Endothelial cell of umbilical vein (primary cell): ENCODE measurements at regions not wholly inside any gene's neighbourhood (a gene's known extent, or its start where the extent isn't known, plus 50 kb on each side); places are given as distances from the start of the nearest gene placed in this dataset.

ENCODE experiments used
- BruUV-seq: library from RNA; stranded (reverse); fragments of 400-500 nt; replicated peaks from 2 replicates; lab custom pipeline; 2021; lab: Mats Ljungman, UMichigan
- CTCF ChIA-PET: fragments of 300-600, 350-600 bp; sonication (Branson Sonifier 250); formaldehyde crosslinking; loops from one replicate; lab custom pipeline; 2021; ENCODE audit warnings: antibody characterized with exemption, inconsistent platforms; lab: Charles Lee
- POLR2A ChIA-PET: fragments of 300-600, 350-600 bp; sonication (Branson Sonifier 250); formaldehyde crosslinking; loops from one replicate; lab custom pipeline; 2021; ENCODE audit warnings: antibody characterized with exemption, inconsistent platforms; lab: Charles Lee
- DNase-seq: peaks from one replicate; pipeline ENCODE4 v3.0.0-alpha.2; 2011; ENCODE audit warnings: low read depth, low spot score
- FAIRE-seq: peaks from 2 replicates; lab custom pipeline; 2011; peaks lifted over from hg19 to GRCh38; lab: Jason Lieb, UNC
- H2AFZ ChIP-seq: 2 replicates; pipeline ENCODE4 v1.6.0; 2012; ENCODE audit warnings: low read depth, low read length, control low read depth, inconsistent platforms
- H3K27ac ChIP-seq: 2 replicates; pipeline ENCODE4 v1.5.1; 2011; ENCODE audit warnings: low read depth, mild to moderate bottlenecking, control low read depth, low read length, moderate library complexity; ENCODE audit not compliant: insufficient read depth
- H3K27me3 ChIP-seq, 2 experiments: 2 replicates each; pipeline versions ENCODE4 v1.6.0 to v1.6.1; 2011; ENCODE audit warnings: low read length in 2 of 2, mixed read lengths in 1 of 2; ENCODE audit not compliant: control insufficient read depth in 2 of 2, insufficient read depth in 2 of 2
- H3K36me3 ChIP-seq, 2 experiments: 2 replicates in 1 of 2; 3 replicates in 1 of 2; pipeline ENCODE4 v1.5.1; 2011; ENCODE audit warnings: low read length in 2 of 2, mild to moderate bottlenecking in 1 of 2, moderate library complexity in 1 of 2; ENCODE audit not compliant: control insufficient read depth in 2 of 2, insufficient read depth in 2 of 2; ENCODE audit errors: extremely low read depth in 1 of 2
- H3K4me1 ChIP-seq: 3 replicates; pipeline ENCODE4 v1.5.1; 2011; ENCODE audit warnings: mild to moderate bottlenecking, low read length; ENCODE audit not compliant: control insufficient read depth, insufficient read depth; ENCODE audit errors: extremely low read depth
- H3K4me2 ChIP-seq: 2 replicates; pipeline ENCODE4 v1.6.1; 2011; ENCODE audit warnings: low read length, control low read depth, mixed read lengths; ENCODE audit not compliant: insufficient read depth
- H3K4me3 ChIP-seq, 3 experiments: fragments of 200-600 bp in 1 of 3; sonication (generic), shearing (Covaris generic) in 1 of 3; replicated peaks in 1 of 3; 2 replicates each; pipeline ENCODE4 v1.5.1; 2011 to 2016; ENCODE audit warnings: control low read depth in 3 of 3, low read length in 3 of 3, mild to moderate bottlenecking in 2 of 3, inconsistent platforms in 1 of 3, low read depth in 1 of 3, moderate library complexity in 1 of 3; ENCODE audit not compliant: insufficient read depth in 1 of 3
- H3K79me2 ChIP-seq: 2 replicates; pipeline ENCODE4 v1.6.0; 2012; ENCODE audit warnings: low read length, inconsistent platforms; ENCODE audit not compliant: control insufficient read depth, insufficient read depth
- H3K9ac ChIP-seq: replicated peaks from 2 replicates; pipeline ENCODE3; 2011; ENCODE audit warnings: low read length, control low read depth; ENCODE audit not compliant: insufficient read depth; ENCODE audit errors: extremely low read depth
- H3K9me1 ChIP-seq: replicated peaks from 3 replicates; pipeline ENCODE4 v1.6.0; 2011; ENCODE audit warnings: mild to moderate bottlenecking, low read length; ENCODE audit not compliant: control insufficient read depth, insufficient read depth; ENCODE audit errors: extremely low read depth
- H3K9me3 ChIP-seq: replicated peaks from 2 replicates; pipeline ENCODE4 v1.5.1; 2012; ENCODE audit warnings: low read length, inconsistent platforms; ENCODE audit not compliant: control insufficient read depth, insufficient read depth
- H4K20me1 ChIP-seq: replicated peaks from 2 replicates; pipeline ENCODE3; 2011; ENCODE audit warnings: mild to moderate bottlenecking, low read length; ENCODE audit not compliant: control insufficient read depth, insufficient read depth; ENCODE audit errors: extremely low read depth
- CTCF ChIP-seq, 2 donors: IDR thresholded peaks; 1 replicate in 1 of 2; 2 replicates in 1 of 2; pipeline ENCODE4 v1.5.1; 2011; ENCODE audit warnings: low read length in 2 of 2, mild to moderate bottlenecking in 2 of 2, moderate library complexity in 2 of 2, control low read depth in 1 of 2, inconsistent platforms in 1 of 2, low read depth in 1 of 2; ENCODE audit not compliant: insufficient read depth in 1 of 2; ENCODE audit errors: extremely low read depth in 1 of 2
- FOS ChIP-seq: IDR thresholded peaks from 2 replicates; pipeline ENCODE4 v1.6.1; 2011; ENCODE audit warnings: mild to moderate bottlenecking, low read length, moderate library complexity, borderline replicate concordance; ENCODE audit not compliant: insufficient read depth
- GATA2 ChIP-seq: IDR thresholded peaks from 2 replicates; pipeline ENCODE4 v1.7.0; 2011; ENCODE audit warnings: low read depth, mild to moderate bottlenecking, moderate library complexity, mixed read lengths, low read length; ENCODE audit not compliant: insufficient read length, insufficient read depth
- JUN ChIP-seq: IDR thresholded peaks from 2 replicates; pipeline ENCODE4 v1.6.1; 2011; ENCODE audit warnings: borderline replicate concordance, low read depth; ENCODE audit not compliant: insufficient read length, insufficient read depth
- MAX ChIP-seq: IDR thresholded peaks from 2 replicates; pipeline ENCODE4 v1.6.1; 2011; ENCODE audit not compliant: insufficient read depth, insufficient read length
- POLR2A ChIP-seq: IDR thresholded peaks from 2 replicates; pipeline ENCODE4 v1.6.1; 2012; ENCODE audit warnings: low read depth, mild to moderate bottlenecking, control low read depth, low read length
- dilution Hi-C: fragments of 300-500 bp; cut with MboI; formaldehyde crosslinking; loops from one replicate; pipeline ENCODE4 v1.15.0; 2019; ENCODE audit warnings: low sequenced_read_pairs; ENCODE audit not compliant: extremely low pct_ligation_motif_present
- intact Hi-C: fragments of 100-400 bp; cut with micrococcal nuclease; formaldehyde crosslinking; loops from one replicate; pipeline ENCODE4 v1.10.0; 2022

- dilution Hi-C loops: no loop called here
- no TSS peak for BruUV-seq
- Histone ChIP-seq H3K9ac (no peak overlapping the region), H3K9me1 (no peaks in the 10 kb centered on the region), H3K4me1 (peaks cover 12% of the 10 kb centered on the region), H4K20me1 (no peaks in the 10 kb centered on the region), H3K27ac (peak overlapping the region; percentile 35), H3K4me3 (no peak overlapping the region), H3K36me3 (no peaks in the 10 kb centered on the region), H3K9me3 (no peaks in the 10 kb centered on the region), H3K27me3 (no peaks in the 10 kb centered on the region), H2AFZ (no peak overlapping the region), H3K4me2 (no peak overlapping the region), H3K79me2 (no peaks in the 10 kb centered on the region)
- FAIRE-seq (no peak), DNase-seq (no peak)
- CTCF ChIA-PET: interaction anchor here (0.8 to 2.8 kb wide), 8 partner anchors 10 to 233 kb away, joined by 3 to 13 read pairs (median 3); no protein-coding TSS in a partner anchor
- TF ChIP-seq POLR2A: no peak
- TF ChIP-seq MAX: no peak
- no peak for TF ChIP-seq FOS
- intact Hi-C loops: loop anchor here (2.0 to 5.0 kb wide), 2 partner anchors 53 to 119 kb away; no protein-coding TSS in a partner anchor
- POLR2A ChIA-PET: no interaction called here
These were observed 560.1 kb downstream of the MCTP2 start for GRCh38 chr15:94791510-94791909.

- Histone ChIP-seq H2AFZ (peak overlapping the region; percentile 14), H3K9ac (no peak overlapping the region), H3K27ac (peak overlapping the region; percentile 35), H3K9me3 (no peaks in the 10 kb centered on the region), H3K4me1 (peaks cover 12% of the 10 kb centered on the region), H3K4me3 (no peak overlapping the region), H3K4me2 (no peak overlapping the region), H3K9me1 (no peaks in the 10 kb centered on the region), H4K20me1 (no peaks in the 10 kb centered on the region), H3K27me3 (no peaks in the 10 kb centered on the region), H3K79me2 (no peaks in the 10 kb centered on the region), H3K36me3 (no peaks in the 10 kb centered on the region)
- intact Hi-C loops: loop anchor here (1.0 to 5.0 kb wide), 2 partner anchors 89 to 120 kb away; no protein-coding TSS in a partner anchor
- TF ChIP-seq CTCF (IDR thresholded peaks at IDR 0.05; ENCODE audit: extremely low read depth in 1 of 2, insufficient read depth in 1 of 2, low read depth in 1 of 2, low read length in 2 of 2) (no peak), GATA2 (peak; percentile 47), FOS (peak; percentile 45), JUN (no peak)
- ChIA-PET CTCF (interaction anchor here (0.6 to 2.8 kb wide), 4 partner anchors 8 to 212 kb away, joined by 3 to 13 read pairs (median 4); no protein-coding TSS in a partner anchor), POLR2A (no interaction called here)
- FAIRE-seq (peak; percentile 70), DNase-seq (peak; percentile 56)
- dilution Hi-C loops: no loop called here
- BruUV-seq: no TSS peak
These were observed 560.8 kb downstream of the MCTP2 start for GRCh38 chr15:94792196-94792595.
